IMR-90 (cell line): ENCODE measurements at regions not wholly inside any gene's neighbourhood (a gene's known extent, or its start where the extent isn't known, plus 50 kb on each side); places are given as distances from the start of the nearest gene placed in this dataset.

ENCODE experiments used
- BHLHE40 ChIP-seq: fragments of 150-350 bp; IDR thresholded peaks from 2 replicates; pipeline ENCODE4 v1.6.1; 2016; ENCODE audit warnings: mild to moderate bottlenecking, low read depth, low read length
- CEBPB ChIP-seq: IDR thresholded peaks from 2 replicates; pipeline ENCODE4 v1.6.1; 2012; ENCODE audit warnings: low read depth, low read length, improper control_type of control experiment
- FOS ChIP-seq: fragments of 150-350 bp; IDR thresholded peaks from 2 replicates; pipeline ENCODE4 v1.6.1; 2016; ENCODE audit warnings: low read depth, low read length
- NFE2L2 ChIP-seq: fragments of 150-350 bp; IDR thresholded peaks from 2 replicates; pipeline ENCODE4 v1.6.1; 2016; ENCODE audit warnings: low read depth, mild to moderate bottlenecking, low read length
- POLR2A ChIP-seq: IDR thresholded peaks from 2 replicates; pipeline ENCODE4 v1.6.1; 2012; ENCODE audit warnings: mild to moderate bottlenecking, low read depth, low read length
- RAD21 ChIP-seq: IDR thresholded peaks from 2 replicates; pipeline ENCODE4 v1.6.1; 2012; ENCODE audit warnings: low read length, improper control_type of control experiment
- RFX5 ChIP-seq: IDR thresholded peaks from 2 replicates; pipeline ENCODE4 v1.8.0; 2012; ENCODE audit warnings: low read depth, mild to moderate bottlenecking, low read length, moderate library complexity
- SMC3 ChIP-seq: fragments of 150-350 bp; IDR thresholded peaks from 2 replicates; pipeline ENCODE4 v1.6.1; 2016; ENCODE audit warnings: low read depth, mild to moderate bottlenecking, antibody characterized with exemption, low read length, moderate library complexity
- TF ChIP-seq, protein P1 (sequence below): conservative IDR thresholded peaks from 2 replicates; pipeline ENCODE4 v1.5.1; 2012; ENCODE audit warnings: mild to moderate bottlenecking, low read depth, low read length, improper control_type of control experiment
- TF ChIP-seq, protein P2 (sequence below): fragments of 150-350 bp; IDR thresholded peaks from 2 replicates; pipeline ENCODE4 v1.6.1; 2016; ENCODE audit warnings: low read depth, mild to moderate bottlenecking, low read length, moderate library complexity, borderline replicate concordance

DNA sequence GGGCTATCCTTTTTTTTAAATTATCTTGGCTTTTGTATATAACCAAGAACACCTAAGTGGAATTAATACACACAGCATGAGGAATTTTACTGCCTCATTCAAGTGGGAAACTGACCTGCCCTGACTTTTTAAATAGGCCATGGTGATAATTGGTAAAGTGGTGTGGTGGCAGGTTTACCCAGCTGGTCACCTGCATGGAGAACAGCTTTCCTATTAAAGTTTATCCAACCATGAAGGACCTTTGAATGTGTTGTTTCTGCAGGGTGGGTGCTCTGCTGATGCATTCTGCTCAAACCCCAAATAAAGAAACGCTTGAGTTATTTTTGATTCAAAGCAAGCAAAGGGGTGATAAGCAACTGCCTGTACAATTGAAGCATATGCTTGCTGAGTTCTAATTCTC is 261.0 kb upstream of the GRIN3A start:
- TF ChIP-seq, protein P1, sequence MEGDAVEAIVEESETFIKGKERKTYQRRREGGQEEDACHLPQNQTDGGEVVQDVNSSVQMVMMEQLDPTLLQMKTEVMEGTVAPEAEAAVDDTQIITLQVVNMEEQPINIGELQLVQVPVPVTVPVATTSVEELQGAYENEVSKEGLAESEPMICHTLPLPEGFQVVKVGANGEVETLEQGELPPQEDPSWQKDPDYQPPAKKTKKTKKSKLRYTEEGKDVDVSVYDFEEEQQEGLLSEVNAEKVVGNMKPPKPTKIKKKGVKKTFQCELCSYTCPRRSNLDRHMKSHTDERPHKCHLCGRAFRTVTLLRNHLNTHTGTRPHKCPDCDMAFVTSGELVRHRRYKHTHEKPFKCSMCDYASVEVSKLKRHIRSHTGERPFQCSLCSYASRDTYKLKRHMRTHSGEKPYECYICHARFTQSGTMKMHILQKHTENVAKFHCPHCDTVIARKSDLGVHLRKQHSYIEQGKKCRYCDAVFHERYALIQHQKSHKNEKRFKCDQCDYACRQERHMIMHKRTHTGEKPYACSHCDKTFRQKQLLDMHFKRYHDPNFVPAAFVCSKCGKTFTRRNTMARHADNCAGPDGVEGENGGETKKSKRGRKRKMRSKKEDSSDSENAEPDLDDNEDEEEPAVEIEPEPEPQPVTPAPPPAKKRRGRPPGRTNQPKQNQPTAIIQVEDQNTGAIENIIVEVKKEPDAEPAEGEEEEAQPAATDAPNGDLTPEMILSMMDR: no peak
- TF ChIP-seq BHLHE40 (no peak), FOS (no peak), POLR2A (no peak), RAD21 (no peak), RFX5 (no peak), NFE2L2 (no peak), SMC3 (no peak), CEBPB (no peak)
- TF ChIP-seq, protein P2, sequence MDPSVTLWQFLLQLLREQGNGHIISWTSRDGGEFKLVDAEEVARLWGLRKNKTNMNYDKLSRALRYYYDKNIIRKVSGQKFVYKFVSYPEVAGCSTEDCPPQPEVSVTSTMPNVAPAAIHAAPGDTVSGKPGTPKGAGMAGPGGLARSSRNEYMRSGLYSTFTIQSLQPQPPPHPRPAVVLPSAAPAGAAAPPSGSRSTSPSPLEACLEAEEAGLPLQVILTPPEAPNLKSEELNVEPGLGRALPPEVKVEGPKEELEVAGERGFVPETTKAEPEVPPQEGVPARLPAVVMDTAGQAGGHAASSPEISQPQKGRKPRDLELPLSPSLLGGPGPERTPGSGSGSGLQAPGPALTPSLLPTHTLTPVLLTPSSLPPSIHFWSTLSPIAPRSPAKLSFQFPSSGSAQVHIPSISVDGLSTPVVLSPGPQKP: no peak
